Mucosa of gallbladder (tissue), 1 donor: ENCODE measurements at regions not wholly inside any gene's neighbourhood (a gene's known extent, or its start where the extent isn't known, plus 50 kb on each side); places are given as distances from the start of the nearest gene placed in this dataset.

ENCODE experiments used
- DNase-seq: peaks from one replicate; pipeline ENCODE4 v3.0.0-alpha.2; 2020; ENCODE audit warnings: low spot score
- donor health status: DM: no; HTN: no; CAD: no.

DNA sequence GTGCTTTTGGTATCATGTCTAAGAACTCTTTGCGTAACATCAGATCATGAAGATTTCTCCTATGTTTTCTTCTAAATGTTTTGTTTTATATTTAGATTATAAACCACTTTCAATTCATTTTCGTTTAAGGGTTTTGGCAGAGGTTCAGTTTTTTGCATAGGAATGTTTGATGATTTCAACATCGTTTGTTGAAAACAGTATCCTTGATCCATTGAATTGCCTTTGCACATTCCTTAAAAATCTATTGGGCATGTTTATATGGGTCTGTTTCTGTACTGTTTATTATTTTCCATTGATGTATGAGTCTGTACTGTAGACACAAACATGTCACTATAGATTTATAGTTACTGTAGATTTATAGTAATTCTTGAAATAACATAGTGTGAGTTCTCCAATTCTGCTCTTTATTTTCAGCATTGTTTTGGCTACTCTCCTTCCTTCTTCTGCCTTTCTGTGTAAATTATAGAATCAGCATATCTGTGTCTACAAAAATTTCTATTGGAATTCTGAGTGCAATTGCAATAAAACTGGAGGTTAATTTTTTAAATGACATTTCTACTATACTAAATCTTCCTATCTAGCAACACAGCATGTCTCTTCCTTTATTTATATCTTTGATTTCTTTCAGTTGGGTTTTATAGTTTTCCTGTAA lies 374.0 kb downstream of the SV2B start:
- no peak for DNase-seq

DNA sequence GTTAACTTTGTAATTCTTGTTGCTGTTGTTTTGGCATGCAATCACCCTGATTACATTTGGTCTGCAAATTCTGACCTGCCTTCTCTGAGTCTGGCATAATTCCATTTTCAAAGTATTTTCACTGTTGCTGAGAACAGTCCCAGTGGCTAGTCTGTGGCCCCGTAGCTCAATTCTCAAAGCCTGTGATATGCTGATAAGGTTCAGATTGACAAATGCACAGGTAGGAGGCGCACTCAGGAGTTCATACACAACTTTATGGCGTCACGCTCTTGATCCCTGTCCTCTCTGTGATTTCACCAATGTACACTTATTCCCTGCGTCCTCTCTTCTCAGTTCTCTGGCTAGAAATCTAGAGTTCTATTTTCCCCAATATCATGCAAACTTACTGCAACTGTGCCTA lies 376.6 kb upstream of the SLCO3A1 start:
- DNase-seq = no peak

DNA sequence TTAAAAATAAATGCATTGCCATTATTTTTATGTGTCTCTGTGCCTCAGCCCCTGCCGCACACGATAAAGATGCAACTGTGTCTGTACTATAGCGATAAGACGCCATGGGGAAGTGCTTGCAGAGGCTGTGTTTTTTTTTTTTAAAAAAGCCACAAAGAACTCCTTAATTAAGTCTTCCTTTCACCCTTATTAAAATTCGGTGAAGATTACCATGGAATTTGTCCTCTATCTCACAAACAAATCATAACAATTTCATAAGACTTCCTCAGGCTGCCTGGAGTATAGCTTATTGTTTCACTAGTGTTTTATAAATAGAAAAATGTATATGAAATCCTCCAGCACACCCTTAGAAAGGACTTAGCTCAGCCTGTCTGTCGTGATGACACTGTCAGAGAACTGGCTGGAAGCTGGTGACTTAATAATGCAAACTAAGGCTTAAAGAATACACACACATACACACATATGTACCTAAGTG lies 374.8 kb upstream of the SLCO3A1 start:
- DNase-seq = no peak

DNA sequence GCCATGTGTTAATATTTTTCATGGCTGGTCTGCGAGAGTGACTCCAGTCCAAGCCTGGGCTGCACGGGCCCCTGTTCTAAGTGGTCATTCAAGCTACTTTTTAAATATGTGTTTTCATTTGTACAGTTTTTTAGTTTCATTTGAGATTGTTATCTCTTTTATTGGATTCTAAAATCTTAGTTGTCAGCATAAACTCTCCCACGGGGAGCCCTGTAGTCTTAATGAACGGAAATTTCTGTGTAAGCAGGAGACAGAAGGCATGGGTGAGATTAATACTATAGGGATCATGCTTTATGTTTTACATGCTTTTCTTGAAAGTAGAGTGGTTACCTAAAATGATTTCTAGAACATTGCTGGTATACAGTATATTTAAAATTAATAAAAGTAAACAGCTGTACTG lies 373.1 kb upstream of the SLCO3A1 start:
- no peak for DNase-seq

DNA sequence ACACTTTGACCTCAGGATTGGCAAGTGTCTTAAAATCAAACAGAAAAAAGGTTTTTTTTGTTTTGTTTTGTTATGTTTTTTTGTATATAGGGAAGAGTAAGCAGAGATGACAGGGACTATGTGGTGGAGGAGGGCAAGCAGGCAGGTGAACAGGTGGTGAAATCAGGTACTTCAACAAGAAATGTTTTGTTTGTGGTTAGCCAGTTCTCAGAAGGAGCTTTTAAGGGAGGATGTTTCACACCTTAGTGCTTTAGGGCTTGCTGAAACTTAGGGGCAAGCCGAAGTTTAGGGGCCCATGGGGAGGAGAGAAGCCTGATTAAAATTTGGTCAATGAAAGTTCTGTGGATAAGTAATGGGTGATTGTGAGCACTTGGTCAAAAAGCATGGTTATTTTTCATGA lies 370.7 kb upstream of the SLCO3A1 start:
- DNase-seq = no peak

DNA sequence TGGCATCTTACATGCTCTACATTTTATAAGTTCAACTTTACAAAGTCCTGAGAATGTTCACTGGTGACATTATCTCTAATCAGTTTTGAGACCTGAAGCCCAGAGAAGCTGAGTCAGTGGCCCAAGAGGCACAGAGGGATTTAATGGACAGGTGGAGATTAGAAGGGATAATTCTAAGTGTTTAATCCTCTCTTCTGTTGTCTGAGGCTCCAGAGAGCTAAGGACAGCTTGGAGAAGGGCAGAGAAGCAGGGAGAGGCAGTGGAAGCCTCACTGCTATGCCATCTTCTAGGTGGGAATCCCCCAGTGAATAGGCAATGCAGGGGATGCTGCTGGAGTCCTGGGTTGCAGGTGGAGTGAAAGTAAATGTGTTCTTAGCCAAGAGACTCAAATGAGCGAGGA lies 369.4 kb upstream of the SLCO3A1 start:
- no peak for DNase-seq

DNA sequence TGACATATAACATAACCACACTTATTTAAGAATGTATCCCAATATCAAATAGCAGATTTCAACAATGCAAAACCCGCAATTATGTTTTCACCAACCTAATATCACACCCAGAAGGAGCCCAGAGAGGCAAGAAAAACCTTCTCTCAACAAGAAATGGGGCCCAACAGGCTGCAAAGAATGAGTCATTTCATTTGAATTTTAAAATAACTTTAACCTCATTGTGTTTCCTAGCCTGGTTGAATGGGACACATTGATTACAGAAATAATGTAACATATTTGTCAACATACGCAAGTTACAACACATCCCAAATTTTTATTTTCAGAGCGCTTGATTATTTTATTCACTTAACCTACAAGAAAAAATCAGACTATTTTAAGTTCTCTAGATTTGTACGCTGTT lies 365.1 kb upstream of the SLCO3A1 start:
- no peak for DNase-seq

DNA sequence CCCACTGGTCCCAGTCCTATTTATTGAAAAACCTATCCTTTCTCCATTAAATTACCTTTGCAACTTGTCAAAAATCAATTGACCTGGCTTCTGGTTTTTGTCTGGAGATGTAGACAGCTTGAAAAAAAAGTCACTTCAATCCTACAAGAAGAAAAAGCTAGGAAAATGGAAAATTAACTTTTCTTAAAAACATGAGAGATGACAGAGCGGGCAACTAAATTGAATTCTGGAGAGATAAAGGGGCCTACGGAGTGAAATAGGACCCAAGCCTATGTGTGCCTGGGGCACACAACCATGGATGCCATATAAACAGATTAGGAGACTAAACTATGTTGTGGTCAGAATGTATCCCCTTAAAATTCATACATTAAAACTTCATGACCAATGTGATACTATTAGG lies 363.3 kb upstream of the SLCO3A1 start:
- no peak for DNase-seq

DNA sequence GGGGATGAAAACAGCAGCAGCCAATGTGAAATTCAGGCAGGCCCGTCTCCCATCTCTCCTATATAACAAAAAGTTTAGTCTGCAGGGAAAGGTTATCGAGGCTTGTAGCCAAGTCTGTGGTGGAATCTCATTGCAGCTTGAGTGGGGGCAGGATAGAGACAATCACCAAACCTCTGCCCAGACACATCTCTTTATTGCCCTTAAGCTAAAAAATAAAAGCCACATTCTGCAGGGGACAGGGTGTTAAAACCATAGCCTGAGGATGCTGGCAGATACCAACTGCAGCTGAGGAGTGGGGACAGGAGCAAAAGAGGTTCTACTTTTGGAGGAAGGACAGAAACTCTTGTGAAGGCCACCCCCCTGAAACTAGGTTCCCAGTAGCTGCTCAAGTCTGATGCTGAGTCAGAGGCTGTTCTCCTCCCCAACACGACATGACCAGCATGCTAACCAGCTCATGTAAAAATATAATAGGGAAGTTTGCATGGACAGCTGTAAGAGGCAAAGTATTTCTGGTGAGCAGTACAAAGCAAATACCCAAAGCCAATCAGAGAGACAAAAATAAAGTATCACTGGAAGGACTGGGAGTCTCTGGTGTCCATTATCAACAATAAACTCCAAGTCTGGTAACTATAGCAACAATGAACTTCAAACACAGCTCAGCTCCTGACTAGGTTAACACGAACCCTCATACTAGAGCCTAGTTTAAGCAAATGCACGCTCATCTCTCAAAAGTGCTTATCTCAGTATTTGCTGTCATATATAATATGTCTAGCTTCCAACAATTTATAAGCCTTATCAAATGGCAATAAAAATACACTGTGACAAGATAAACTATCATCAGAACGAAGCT lies 362.2 kb upstream of the SLCO3A1 start:
- no peak for DNase-seq

DNA sequence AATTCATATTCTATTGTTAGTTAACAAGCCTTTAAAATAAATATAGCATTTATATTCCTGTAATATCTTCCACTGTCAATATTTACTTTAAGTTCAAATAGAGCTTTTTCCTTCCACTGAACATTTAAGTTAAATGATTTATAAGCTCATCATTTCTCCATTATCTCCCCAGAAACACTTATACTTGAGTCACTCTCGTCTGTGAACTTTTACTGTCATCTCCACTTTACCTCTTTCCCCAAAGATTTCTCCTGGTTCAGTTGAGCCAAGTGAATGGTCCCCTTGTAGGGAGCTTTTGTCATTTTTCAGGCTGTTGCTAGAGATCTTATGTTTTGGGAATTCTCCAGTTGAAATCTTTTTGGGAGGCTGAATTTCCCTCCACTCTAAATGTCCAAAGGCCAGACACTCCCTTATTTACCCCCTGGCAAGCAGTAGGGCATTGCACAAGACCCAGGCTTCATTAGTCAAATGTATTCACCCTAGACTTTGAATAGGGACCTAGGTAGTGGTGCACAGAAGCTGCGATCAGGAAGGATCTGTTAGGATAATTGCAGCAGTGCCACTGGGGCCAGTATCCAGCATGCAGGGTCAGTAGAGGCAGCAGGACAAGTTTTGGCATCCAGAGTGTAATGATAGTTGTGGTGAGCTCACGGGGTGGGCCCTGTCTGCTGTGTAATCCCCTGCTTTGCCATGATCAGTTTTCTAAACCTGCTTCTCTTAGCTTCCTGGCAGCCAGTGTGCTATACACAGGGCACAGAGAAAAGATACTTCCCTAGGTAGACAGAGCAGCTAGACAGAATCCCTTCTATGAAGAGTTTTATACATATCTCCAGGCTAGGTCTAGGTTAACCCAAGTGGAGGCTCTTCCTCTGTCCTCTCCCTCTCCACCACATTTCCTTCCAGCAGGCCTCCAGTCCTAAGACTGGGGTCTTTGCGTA lies 356.5 kb upstream of the SLCO3A1 start:
- DNase-seq = peak; percentile 52

DNA sequence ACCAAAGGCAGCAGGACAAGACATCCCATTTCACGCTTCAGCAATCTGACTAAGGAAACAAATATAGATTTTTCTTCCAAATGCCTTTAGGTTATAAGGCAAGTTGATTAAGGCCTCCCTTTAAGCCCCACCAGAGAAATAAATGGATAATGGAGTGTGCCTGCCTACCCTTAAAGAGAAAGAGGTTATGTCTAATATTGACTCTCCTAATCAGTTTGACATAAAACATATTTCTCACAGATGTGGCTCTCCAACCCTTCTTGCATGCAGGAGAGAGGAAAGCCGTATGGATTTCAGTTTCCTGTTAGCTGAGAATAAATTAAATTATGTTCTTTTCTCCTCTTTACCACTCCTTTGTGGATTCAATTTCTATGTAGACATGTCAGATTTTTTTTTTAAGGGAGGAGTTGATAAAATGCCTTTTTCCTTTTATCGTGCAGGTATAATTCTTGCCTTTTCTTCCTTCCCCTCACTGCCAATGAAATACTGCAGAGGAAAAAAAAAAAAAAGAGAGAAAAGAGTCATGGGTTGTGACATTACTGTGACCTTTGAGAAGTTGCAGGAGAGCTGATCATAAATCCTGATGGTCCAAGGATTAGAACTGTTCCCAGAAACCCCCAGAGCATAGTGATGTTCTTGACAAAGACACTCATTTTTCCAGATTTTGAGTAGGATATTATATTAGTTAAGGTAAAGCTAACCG lies 355.3 kb upstream of the SLCO3A1 start:
- DNase-seq = no peak

DNA sequence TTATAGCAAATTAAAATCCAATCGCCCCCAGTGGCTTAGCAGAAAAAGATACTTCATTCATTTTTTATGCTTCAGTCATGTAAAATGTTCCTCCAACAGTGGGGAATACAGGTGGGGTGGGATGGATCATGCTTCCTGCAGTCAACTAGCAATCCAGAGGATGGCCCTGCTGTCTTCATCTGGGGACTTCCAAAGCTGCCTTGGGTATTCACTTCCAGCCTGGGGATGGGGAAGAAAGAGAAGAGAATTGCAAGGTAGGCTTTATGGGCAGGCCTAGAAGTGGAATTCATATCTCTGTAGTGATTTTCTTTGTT lies 354.8 kb upstream of the SLCO3A1 start:
- no peak for DNase-seq

DNA sequence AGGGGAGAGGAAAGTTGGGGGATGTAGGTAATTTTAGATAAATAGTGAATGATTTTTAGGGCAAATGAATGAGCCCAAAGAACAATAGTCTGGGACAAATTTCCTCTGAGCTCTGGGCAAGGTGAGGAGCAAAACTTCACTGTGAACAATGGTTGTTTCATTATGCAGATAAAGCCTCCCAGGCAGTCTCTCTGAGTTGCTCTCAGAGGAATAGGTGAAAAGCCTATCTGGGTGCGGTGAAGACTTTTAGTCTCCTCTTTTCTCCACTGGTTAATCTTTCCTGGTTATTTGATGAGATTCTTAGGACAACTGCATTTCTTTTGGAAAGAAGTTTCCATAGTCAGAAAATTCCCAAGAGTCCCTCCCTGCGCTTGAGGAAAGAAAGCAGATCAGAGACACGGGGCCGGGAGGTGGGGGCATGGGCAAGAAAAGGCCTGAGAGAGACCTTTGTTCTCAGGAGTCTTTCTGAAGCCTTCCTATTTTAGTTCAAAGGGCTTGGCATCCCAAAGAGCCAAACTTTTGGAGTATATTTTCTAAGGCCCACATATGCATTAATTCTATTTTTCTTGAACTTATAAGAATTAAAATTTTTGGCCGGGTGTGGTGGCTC lies 353.6 kb upstream of the SLCO3A1 start:
- no peak for DNase-seq

DNA sequence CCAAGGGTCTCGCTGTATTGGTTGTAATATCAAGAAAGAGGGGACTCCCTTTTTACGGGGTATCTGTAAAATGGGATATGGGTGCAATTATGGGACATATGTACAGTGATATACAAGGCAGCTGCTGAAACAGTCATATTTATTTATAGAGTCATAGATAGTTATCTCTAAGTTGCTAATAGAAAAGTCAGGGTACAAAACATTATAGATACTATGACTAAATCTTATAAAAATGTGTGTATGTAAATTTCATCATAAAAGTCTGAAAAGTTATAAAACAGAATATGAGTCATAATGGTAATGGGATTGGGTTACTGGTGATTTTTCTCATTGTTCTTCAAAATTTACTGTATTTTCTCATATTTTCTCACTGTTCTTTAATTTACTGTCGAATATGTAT lies 344.9 kb upstream of the SLCO3A1 start:
- DNase-seq = no peak

DNA sequence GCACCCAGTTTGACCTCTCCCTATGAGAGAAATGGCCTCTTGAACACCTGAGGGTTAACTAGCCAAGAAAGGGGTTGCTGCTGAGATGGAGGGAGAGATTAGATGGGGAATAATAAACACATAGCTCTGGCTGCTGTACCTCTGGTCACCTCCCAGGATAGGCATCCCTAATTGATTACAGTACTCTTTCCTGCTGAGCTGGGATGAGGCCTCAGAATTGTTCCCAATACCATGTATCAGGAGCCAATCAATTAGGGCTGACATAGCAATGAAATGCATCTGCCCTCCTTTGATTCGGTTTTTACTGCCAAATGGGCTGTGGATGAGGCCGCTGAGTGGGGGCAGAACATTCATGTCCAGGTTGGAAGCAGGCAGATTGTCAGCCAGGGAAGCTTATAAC lies 339.4 kb upstream of the SLCO3A1 start:
- no peak for DNase-seq

DNA sequence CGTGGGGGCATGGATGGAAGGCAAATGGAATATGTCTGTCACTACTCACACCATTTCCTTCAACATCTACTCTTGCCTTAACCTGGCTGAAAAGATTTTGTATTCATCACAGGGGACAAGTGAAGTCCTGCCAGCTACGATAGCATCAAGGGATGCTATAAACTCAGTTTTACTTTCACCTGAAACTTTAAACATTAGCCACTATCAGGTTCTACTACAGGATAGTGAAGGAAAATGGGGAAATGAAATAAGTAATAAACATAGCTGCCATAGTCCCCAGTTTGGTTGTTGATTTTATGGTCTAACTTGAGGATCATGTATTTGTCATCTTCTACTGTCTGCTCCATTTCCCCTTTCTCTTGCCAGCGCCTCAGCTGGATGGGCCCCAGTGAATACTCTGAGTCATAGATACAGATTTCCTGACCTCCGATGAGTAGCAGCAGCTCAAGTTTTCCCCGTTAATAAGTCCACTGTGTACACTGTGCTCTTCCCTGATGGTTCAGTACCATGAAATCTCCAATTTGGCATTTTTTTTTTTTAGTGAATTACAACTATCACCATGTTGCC lies 338.2 kb upstream of the SLCO3A1 start:
- peak; percentile 62 for DNase-seq

DNA sequence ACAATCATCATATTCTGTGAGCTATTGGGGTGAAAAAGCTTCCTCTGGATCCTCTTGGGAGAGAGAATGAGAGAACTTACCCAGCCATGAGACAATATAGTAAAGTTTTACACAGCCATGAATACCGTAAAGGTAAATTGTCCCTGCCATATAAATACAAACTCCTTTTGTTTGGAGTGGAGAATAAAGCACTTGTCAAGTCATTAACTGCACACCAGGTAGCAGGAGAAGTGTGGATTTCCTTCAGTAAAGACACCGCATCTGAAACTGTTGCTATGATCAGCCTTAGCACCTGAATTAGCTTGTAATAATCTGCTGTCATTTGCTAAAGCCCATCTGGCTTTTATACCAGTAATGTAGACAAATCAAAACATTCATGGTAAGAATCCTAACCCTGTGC lies 336.6 kb upstream of the SLCO3A1 start:
- DNase-seq = no peak

DNA sequence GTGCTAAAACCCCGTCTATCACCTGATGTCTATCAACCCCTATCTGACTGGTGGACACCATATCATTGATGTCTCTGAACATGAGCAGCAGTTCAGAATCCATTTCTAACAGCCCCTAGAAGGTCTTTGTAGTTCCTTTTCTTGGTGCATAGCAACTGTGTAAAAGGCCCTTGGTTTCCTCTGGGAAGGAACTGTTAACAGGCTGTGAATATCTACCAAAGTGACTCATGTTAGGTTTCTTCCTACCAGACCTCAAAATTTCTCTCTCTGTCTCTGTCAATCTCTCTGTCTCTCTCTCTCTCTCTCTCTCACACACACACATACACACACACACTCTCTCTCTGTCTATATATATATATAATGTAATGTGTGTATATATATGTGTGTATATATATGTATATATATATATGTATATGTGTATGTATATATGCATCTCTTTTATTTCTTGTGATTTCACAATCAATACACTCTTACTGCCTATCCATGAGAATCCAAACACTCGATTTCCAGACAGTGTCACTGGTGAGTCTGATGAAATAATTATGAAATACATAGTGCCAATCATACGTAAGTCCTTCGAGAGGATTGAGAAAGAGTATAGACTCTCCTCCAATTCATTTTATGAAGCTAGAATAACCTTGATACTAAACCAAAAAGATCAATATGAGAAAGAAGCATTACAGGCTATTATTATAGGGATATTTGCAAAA lies 335.9 kb upstream of the SLCO3A1 start:
- DNase-seq = no peak

DNA sequence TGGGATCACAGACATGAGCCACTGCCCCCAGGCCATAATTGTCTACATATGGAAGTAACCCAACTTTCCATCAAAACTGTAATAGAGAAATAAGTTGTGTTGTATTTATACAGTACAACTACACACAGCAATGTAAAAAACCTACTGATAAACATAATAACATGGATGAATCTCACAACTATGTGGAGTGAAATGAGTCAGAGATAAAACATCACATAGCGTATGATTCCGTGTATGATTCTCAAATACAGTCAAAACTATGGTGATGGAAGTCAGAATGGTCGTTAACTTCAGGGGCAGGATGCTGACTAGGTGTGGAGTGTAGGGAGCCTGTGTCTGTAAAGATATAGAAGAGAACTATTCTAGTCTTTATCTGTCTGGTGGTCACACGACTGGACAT lies 332.7 kb upstream of the SLCO3A1 start:
- DNase-seq = no peak

DNA sequence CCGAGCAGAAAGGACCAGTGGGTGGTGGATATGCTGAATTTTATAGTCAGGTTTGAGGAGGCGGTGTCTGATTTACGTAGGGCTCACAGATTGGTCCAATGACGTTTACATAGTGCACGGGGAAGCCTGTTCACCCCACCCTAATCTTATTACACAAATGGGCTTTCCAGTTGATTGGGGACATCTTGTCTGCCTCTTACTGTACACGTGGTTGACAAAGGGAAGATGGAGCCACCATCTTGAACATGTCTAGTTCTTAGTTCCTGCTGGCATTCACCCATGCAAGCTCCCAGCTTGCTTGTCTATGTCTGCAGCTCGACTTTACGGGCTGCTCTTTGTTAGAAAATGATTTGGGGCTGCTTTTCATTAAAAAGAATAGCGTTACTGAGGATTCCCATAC lies 332.0 kb upstream of the SLCO3A1 start:
- DNase-seq = no peak
